Epidermal melanocyte (primary cell): ENCODE measurements at regions not wholly inside any gene's neighbourhood (a gene's known extent, or its start where the extent isn't known, plus 50 kb on each side); places are given as distances from the start of the nearest gene placed in this dataset.

ENCODE experiments used
- DNase-seq: peaks from one replicate; pipeline ENCODE4 v3.0.0; 2011; ENCODE audit warnings: low spot score; ENCODE audit not compliant: insufficient read length

DNA sequence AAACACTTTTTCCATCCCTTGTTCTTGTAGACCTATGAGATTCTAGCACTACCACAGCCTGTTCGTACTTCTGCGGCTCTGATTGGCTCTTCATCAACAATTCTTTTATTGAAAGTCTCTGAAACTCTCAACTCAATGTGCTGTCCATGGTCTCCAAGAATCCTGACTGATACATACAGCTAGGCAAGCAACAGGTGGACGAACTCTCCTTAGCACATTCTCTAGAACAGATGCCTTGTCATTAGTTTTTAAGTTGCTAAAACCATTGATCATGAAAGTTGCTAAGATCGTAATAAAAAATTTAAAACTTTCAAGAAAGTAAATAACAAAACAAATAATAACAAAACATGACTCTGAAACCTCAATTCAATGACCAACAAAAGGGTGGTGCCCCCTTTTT, 210.5 kb downstream of the EPHA4 start:
- DNase-seq = no peak

DNA sequence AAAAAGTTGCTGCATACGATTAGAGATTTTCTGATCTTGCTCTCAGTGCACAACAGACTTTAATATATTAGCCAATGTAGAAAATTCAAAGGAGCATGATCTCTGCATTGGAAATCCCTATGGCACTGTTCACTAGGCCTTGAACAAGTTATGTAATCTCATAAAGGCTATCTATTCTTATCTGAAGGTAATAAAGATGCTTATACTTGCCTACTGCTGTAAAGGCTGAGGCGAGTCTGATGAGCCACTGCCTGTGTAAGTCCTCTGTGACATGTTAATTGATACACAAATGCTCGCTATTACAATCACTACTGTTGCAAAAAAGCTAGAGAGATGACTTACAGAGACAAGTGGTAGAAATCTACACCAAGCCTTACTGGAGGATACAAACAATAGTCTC, 207.4 kb downstream of the EPHA4 start:
- no peak for DNase-seq
